Calu3 (cell line): ENCODE measurements at regions not wholly inside any gene's neighbourhood (a gene's known extent, or its start where the extent isn't known, plus 50 kb on each side); places are given as distances from the start of the nearest gene placed in this dataset.

ENCODE experiments used
- BruUV-seq: library from RNA; stranded (reverse); fragments of 400-500 nt; replicated peaks from 2 replicates; lab custom pipeline; 2021; lab: Mats Ljungman, UMichigan
- CTCF ChIA-PET: fragments of 300-600 bp; sonication (Branson Sonifier 250); formaldehyde crosslinking; loops from one replicate; lab custom pipeline; 2022; ENCODE audit warnings: antibody characterized with exemption; lab: Charles Lee
- DNase-seq: peaks from one replicate; pipeline ENCODE4 v3.0.0; 2022
- H3K27ac Mint-ChIP-seq: one replicate; pipeline ENCODE4 v1.8.0; 2022; ENCODE audit warnings: mixed read lengths; ENCODE audit not compliant: unreplicated experiment
- H3K27me3 Mint-ChIP-seq: one replicate; pipeline ENCODE4 v1.8.0; 2022; ENCODE audit warnings: mixed read lengths; ENCODE audit not compliant: unreplicated experiment
- H3K36me3 Mint-ChIP-seq: one replicate; pipeline ENCODE4 v1.8.0; 2022; ENCODE audit warnings: mild to moderate bottlenecking, moderate library complexity, mixed read lengths; ENCODE audit not compliant: insufficient read depth, unreplicated experiment
- H3K4me1 Mint-ChIP-seq: one replicate; pipeline ENCODE4 v1.8.0; 2022; ENCODE audit warnings: mild to moderate bottlenecking, low read depth, mixed read lengths; ENCODE audit not compliant: unreplicated experiment
- H3K4me3 Mint-ChIP-seq: one replicate; pipeline ENCODE4 v1.8.0; 2022; ENCODE audit warnings: mild to moderate bottlenecking, low read depth, moderate library complexity, mixed read lengths; ENCODE audit not compliant: unreplicated experiment
- H3K9me3 Mint-ChIP-seq: one replicate; pipeline ENCODE4 v1.8.0; 2022; ENCODE audit warnings: low read depth, mixed read lengths; ENCODE audit not compliant: unreplicated experiment
- CTCF ChIP-seq: fragments of 200-600 bp; IDR thresholded peaks from one replicate; pipeline ENCODE4 v1.8.0; 2022; ENCODE audit warnings: antibody characterized with exemption; ENCODE audit not compliant: unreplicated experiment
- intact Hi-C: fragments of 100-400 bp; cut with micrococcal nuclease; formaldehyde crosslinking; loops from one replicate; pipeline ENCODE4 v1.10.0; 2022; ENCODE audit not compliant: unreplicated experiment

- CTCF ChIA-PET, result no interaction called here
- no TSS peak for BruUV-seq
Measured at GRCh38 chr21:35416866-35417489, 367.9 kb upstream of the RUNX1 start.

DNA sequence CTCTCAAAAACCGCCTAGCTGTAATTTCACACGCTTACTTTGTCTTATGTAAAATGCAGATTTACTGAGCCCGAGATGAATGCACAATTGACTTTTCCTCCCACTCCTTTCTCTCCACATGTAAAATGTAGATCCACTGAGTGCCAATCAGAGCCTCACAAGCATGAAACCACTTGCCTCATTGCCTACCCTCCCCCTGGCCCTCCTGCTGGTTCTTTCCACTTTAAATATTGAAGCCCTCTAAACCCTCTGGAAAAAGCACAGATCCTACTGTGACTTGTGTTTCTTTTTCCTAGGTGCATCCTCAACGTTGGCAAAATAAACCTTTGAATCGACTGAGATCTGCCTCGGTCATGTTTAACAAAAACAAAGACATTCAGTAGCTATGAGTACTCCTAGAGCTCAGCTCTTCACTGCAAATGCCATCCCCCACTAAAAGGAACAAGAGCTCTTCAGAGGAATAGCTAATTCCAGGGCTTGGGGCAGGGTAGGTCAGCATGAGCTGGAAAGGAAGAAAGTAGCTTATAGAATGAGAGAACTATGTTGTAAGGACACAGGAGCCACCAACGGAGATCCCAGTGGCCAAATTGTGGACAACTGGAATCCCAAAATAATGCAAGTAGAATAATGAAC lies 365.5 kb upstream of the RUNX1 start:
- Mint-ChIP-seq H3K4me3 (no peak overlapping the region), H3K27me3 (no peaks in the 10 kb centered on the region), H3K9me3 (peaks cover 3% of the 10 kb centered on the region), H3K4me1 (no peaks in the 10 kb centered on the region), H3K36me3 (no peaks in the 10 kb centered on the region), H3K27ac (no peak overlapping the region)
- CTCF ChIA-PET, result no interaction called here
- intact Hi-C loops, result no loop called here
- no peak for DNase-seq
- no peak for TF ChIP-seq CTCF
- no TSS peak for BruUV-seq

More at GRCh38 chr21:35416866-35417489, 367.9 kb upstream of the RUNX1 start:
- Mint-ChIP-seq H3K4me1 (no peaks in the 10 kb centered on the region), H3K9me3 (peaks cover 5% of the 10 kb centered on the region), H3K27ac (no peak overlapping the region), H3K4me3 (no peak overlapping the region), H3K36me3 (no peaks in the 10 kb centered on the region), H3K27me3 (no peaks in the 10 kb centered on the region)
- intact Hi-C loops, result no loop called here
- no peak for TF ChIP-seq CTCF
- DNase-seq, result no peak

GRCh38 chr21:35414056-35414455 lies 365.0 kb upstream of the RUNX1 start:
- H3K36me3 Mint-ChIP-seq, result no peaks in the 10 kb centered on the region
- CTCF ChIA-PET, result no interaction called here

GRCh38 chr21:35412231-35412630 lies 363.1 kb upstream of the RUNX1 start:
- intact Hi-C loops, result no loop called here
- CTCF ChIA-PET, result interaction anchor here (0.7 kb wide), 1 partner anchor 148 kb away, joined by 3 read pairs; no protein-coding TSS in a partner anchor
- no peak for DNase-seq
- no peaks in the 10 kb centered on the region for H3K9me3 Mint-ChIP-seq
- H3K27me3 Mint-ChIP-seq, result no peaks in the 10 kb centered on the region
- no peaks in the 10 kb centered on the region for H3K4me1 Mint-ChIP-seq
- no peak for TF ChIP-seq CTCF
- H3K36me3 Mint-ChIP-seq, result no peaks in the 10 kb centered on the region
- no peak overlapping the region for H3K27ac Mint-ChIP-seq
- BruUV-seq, result no TSS peak
- H3K4me3 Mint-ChIP-seq, result no peak overlapping the region

More at GRCh38 chr21:35414056-35414455, 365.0 kb upstream of the RUNX1 start:
- DNase-seq, result no peak
- TF ChIP-seq CTCF, result no peak
- peaks cover 3% of the 10 kb centered on the region for H3K9me3 Mint-ChIP-seq
- no peak overlapping the region for H3K4me3 Mint-ChIP-seq
- no peaks in the 10 kb centered on the region for H3K27me3 Mint-ChIP-seq
- BruUV-seq, result no TSS peak
- no peaks in the 10 kb centered on the region for H3K4me1 Mint-ChIP-seq
- no peak overlapping the region for H3K27ac Mint-ChIP-seq
- intact Hi-C loops, result no loop called here
